OCI-LY1 (cell line): ENCODE measurements at regions not wholly inside any gene's neighbourhood (a gene's known extent, or its start where the extent isn't known, plus 50 kb on each side); places are given as distances from the start of the nearest gene placed in this dataset.

Experiments
- H2AFZ ChIP-seq: fragments of 200-600 bp; sonication (generic), shearing (Covaris generic); 2 replicates; pipeline ENCODE4 v1.6.0; 2014; ENCODE audit warnings: antibody characterized with exemption, mild to moderate bottlenecking, low read length
- H3F3A ChIP-seq: fragments of 200-600 bp; sonication (generic), shearing (Covaris generic); 2 replicates; pipeline ENCODE4 v1.6.0; 2014; ENCODE audit warnings: mild to moderate bottlenecking, antibody characterized with exemption, low read length, moderate library complexity; ENCODE audit not compliant: insufficient read depth
- H3K27ac ChIP-seq: fragments of 200-600 bp; sonication (generic); 2 replicates; pipeline ENCODE4 v1.5.1; 2014; ENCODE audit warnings: low read length, mixed run types, mild to moderate bottlenecking, low read depth; ENCODE audit not compliant: poor library complexity, severe bottlenecking
- H3K27me3 ChIP-seq: fragments of 200-600 bp; sonication (generic); 2 replicates; pipeline ENCODE4 v1.6.0; 2014; ENCODE audit warnings: antibody characterized with exemption, mild to moderate bottlenecking, low read length, moderate library complexity; ENCODE audit not compliant: insufficient read depth
- H3K36me3 ChIP-seq: fragments of 200-600 bp; sonication (generic); 2 replicates; pipeline ENCODE4 v1.6.1; 2014; ENCODE audit warnings: mild to moderate bottlenecking, antibody characterized with exemption, low read length, moderate library complexity, mixed read lengths; ENCODE audit not compliant: insufficient read depth
- H3K4me1 ChIP-seq: fragments of 200-600 bp; sonication (generic); 2 replicates; pipeline ENCODE4 v1.5.1; 2014; ENCODE audit warnings: mild to moderate bottlenecking, low read length, moderate library complexity; ENCODE audit not compliant: insufficient read depth, severe bottlenecking
- H3K4me2 ChIP-seq: fragments of 200-600 bp; sonication (generic), shearing (Covaris generic); 2 replicates; pipeline ENCODE4 v1.6.1; 2014; ENCODE audit warnings: low read length
- H3K4me3 ChIP-seq: fragments of 200-600 bp; sonication (generic); 2 replicates; pipeline ENCODE4 v1.5.1; 2014; ENCODE audit warnings: low read length, low read depth, mild to moderate bottlenecking, mixed read lengths; ENCODE audit not compliant: poor library complexity, severe bottlenecking
- H3K79me2 ChIP-seq: fragments of 200-600 bp; shearing (Covaris generic); 2 replicates; pipeline ENCODE4 v1.6.1; 2016; ENCODE audit warnings: mixed run types, low read length, mixed read lengths; ENCODE audit not compliant: insufficient read depth
- H3K9ac ChIP-seq: fragments of 200-600 bp; sonication (generic), shearing (Covaris generic); 2 replicates; pipeline ENCODE4 v1.6.1; 2014; ENCODE audit warnings: mild to moderate bottlenecking, low read length, mixed read lengths
- H3K9me2 ChIP-seq: fragments of 200-600 bp; sonication (generic), shearing (Covaris generic); 2 replicates; pipeline ENCODE4 v1.6.1; 2014; ENCODE audit warnings: low read depth, mild to moderate bottlenecking, low read length, mixed read lengths
- H3K9me3 ChIP-seq: fragments of 200-600 bp; shearing (Covaris generic); 2 replicates; pipeline ENCODE4 v1.6.1; 2014; ENCODE audit warnings: low read length, mixed read lengths
- H4K20me1 ChIP-seq: fragments of 200-600 bp; sonication (generic), shearing (Covaris generic); 2 replicates; pipeline ENCODE4 v1.6.0; 2016; ENCODE audit warnings: mild to moderate bottlenecking, low read length; ENCODE audit not compliant: insufficient read depth
- EZH2 ChIP-seq: fragments of 200-600 bp; sonication (generic), shearing (Covaris generic); IDR thresholded peaks from 2 replicates; pipeline ENCODE4 v1.8.0; 2017; ENCODE audit warnings: borderline replicate concordance, mixed run types, mild to moderate bottlenecking, antibody characterized with exemption, low read length, moderate library complexity, mixed read lengths
- TF ChIP-seq, protein P1 (sequence below): fragments of 200-600 bp; sonication (generic), shearing (Covaris generic); IDR thresholded peaks from 2 replicates; pipeline ENCODE4 v1.5.1; 2017; ENCODE audit warnings: mild to moderate bottlenecking, antibody characterized with exemption, low read length, moderate library complexity, mixed read lengths

DNA sequence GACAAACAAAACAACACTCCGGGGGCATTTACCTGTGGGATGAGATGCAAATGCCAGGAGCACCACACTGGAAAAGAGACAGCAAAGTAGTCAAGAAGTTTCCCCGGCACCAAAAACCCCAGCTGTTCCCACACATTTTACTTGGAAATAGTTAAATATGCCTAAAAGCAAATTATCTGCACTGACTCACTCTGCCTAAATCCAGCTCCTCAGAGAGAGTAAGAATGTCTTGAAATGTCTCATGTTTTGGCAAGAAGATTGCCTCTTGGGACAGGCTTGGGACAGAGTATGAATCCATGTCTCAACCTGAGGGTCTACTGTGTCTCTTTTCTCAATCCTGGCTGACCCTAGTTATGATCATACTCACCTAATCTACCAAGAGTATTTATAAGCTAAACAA lies 87.5 kb upstream of the RIOK3 start:
- Histone ChIP-seq H3K79me2 (no peaks in the 10 kb centered on the region), H3K4me3 (no peak overlapping the region), H2AFZ (no peak overlapping the region), H3K9ac (no peak overlapping the region), H3K36me3 (no peaks in the 10 kb centered on the region), H4K20me1 (no peaks in the 10 kb centered on the region), H3K9me3 (no peaks in the 10 kb centered on the region), H3K4me1 (no peaks in the 10 kb centered on the region), H3K4me2 (no peak overlapping the region), H3K27me3 (no peaks in the 10 kb centered on the region), H3K27ac (no peak overlapping the region), H3F3A (no peaks in the 10 kb centered on the region), H3K9me2 (no peaks in the 10 kb centered on the region)
- TF ChIP-seq, protein P1, sequence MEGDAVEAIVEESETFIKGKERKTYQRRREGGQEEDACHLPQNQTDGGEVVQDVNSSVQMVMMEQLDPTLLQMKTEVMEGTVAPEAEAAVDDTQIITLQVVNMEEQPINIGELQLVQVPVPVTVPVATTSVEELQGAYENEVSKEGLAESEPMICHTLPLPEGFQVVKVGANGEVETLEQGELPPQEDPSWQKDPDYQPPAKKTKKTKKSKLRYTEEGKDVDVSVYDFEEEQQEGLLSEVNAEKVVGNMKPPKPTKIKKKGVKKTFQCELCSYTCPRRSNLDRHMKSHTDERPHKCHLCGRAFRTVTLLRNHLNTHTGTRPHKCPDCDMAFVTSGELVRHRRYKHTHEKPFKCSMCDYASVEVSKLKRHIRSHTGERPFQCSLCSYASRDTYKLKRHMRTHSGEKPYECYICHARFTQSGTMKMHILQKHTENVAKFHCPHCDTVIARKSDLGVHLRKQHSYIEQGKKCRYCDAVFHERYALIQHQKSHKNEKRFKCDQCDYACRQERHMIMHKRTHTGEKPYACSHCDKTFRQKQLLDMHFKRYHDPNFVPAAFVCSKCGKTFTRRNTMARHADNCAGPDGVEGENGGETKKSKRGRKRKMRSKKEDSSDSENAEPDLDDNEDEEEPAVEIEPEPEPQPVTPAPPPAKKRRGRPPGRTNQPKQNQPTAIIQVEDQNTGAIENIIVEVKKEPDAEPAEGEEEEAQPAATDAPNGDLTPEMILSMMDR, result no peak
- TF ChIP-seq EZH2, result no peak

DNA sequence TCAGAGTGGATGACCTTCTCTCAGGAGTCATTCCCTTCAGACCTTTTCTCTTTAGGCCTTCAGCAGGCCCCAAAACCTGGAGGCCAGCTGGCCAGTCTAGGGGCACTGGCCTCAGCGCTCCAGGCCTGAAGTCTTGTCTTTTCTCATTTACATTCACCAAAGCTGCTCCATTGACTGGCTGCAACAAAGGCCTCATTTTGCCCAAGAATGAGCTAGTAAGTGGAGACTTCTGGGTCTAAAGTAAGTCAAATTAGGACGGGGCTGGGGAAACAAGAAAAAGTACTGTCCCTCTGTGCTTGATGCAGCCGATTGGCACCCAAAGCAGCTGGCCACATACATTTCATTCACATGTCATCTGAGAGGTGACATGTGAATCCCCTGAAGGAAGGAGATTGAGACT lies 83.8 kb upstream of the RIOK3 start:
- Histone ChIP-seq H3K79me2 (no peaks in the 10 kb centered on the region), H3K27me3 (no peaks in the 10 kb centered on the region), H3K9me2 (no peaks in the 10 kb centered on the region), H3F3A (no peaks in the 10 kb centered on the region), H2AFZ (no peak overlapping the region), H3K9ac (no peak overlapping the region), H3K4me1 (no peaks in the 10 kb centered on the region), H3K36me3 (no peaks in the 10 kb centered on the region), H4K20me1 (no peaks in the 10 kb centered on the region), H3K4me3 (no peak overlapping the region), H3K4me2 (no peak overlapping the region), H3K27ac (no peak overlapping the region), H3K9me3 (no peaks in the 10 kb centered on the region)
- TF ChIP-seq, protein P1, result no peak
- no peak for TF ChIP-seq EZH2

DNA sequence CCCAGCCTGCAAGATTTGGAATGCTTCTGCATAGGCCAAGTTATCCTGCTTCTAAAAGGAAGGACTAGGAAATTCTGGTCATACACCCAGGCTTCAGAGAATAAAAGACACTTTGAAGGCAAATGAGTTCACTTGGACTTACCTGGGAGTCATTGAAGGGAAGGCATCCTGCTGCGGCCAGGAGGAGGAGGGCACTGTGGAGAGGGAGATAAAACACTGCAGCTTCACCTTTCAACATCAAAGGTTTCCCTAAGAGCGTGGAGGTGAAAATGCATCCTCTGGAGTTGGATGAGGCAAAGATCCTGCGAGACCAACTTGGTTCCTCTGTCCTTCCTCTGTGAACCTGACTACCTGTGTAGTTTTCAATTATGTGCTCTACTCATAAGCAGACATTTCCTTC lies 79.5 kb upstream of the RIOK3 start:
- H3K9me2 ChIP-seq, result no peaks in the 10 kb centered on the region
- H3K9me3 ChIP-seq, result no peaks in the 10 kb centered on the region
- no peaks in the 10 kb centered on the region for H3K27me3 ChIP-seq
- H3K4me2 ChIP-seq, result no peak overlapping the region
- H3K9ac ChIP-seq, result no peak overlapping the region
- no peak overlapping the region for H2AFZ ChIP-seq
- peaks cover 6% of the 10 kb centered on the region for H3K4me1 ChIP-seq
- TF ChIP-seq, protein P1, result no peak
- TF ChIP-seq EZH2, result no peak
- no peak overlapping the region for H3K4me3 ChIP-seq
- H3K36me3 ChIP-seq, result no peaks in the 10 kb centered on the region
- H3K79me2 ChIP-seq, result no peaks in the 10 kb centered on the region
- no peaks in the 10 kb centered on the region for H4K20me1 ChIP-seq
- H3F3A ChIP-seq, result no peaks in the 10 kb centered on the region; the same call in 1 of the 2 replicates
- no peak overlapping the region for H3K27ac ChIP-seq
